HS-27A (cell line): ENCODE measurements at regions not wholly inside any gene's neighbourhood (a gene's known extent, or its start where the extent isn't known, plus 50 kb on each side); places are given as distances from the start of the nearest gene placed in this dataset.

Source experiments
- DNase-seq: peaks from one replicate; pipeline ENCODE4 v3.0.0-alpha.2; 2012; ENCODE audit warnings: low read depth, missing footprints

GRCh38 chr3:159130108-159130507, 328.3 kb downstream of the MFSD1 start:
- no peak for DNase-seq

GRCh38 chr3:159131376-159131775, 329.5 kb downstream of the MFSD1 start:
- no peak for DNase-seq

- no peak for DNase-seq
Observed at GRCh38 chr3:159137949-159138348, 336.1 kb downstream of the MFSD1 start.

GRCh38 chr3:159139326-159139725, 337.5 kb downstream of the MFSD1 start:
- no peak for DNase-seq

- DNase-seq: no peak
Observed at GRCh38 chr3:159144472-159144871, 342.6 kb downstream of the MFSD1 start.

GRCh38 chr3:159144891-159145290, 343.0 kb downstream of the MFSD1 start:
- DNase-seq: no peak

- no peak for DNase-seq
Observed at GRCh38 chr3:159146392-159146791, 344.5 kb downstream of the MFSD1 start.

GRCh38 chr3:159146856-159147435, 345.1 kb downstream of the MFSD1 start:
- DNase-seq: no peak

GRCh38 chr3:159147813-159148212, 346.0 kb downstream of the MFSD1 start:
- no peak for DNase-seq

- DNase-seq: no peak
Observed at GRCh38 chr3:159148466-159148865, 346.6 kb downstream of the MFSD1 start.

- DNase-seq: no peak
Observed at GRCh38 chr3:159149131-159149530, 347.3 kb downstream of the MFSD1 start.

GRCh38 chr3:159149633-159150032, 347.8 kb downstream of the MFSD1 start:
- DNase-seq: no peak

GRCh38 chr3:159150180-159150579, 348.3 kb downstream of the MFSD1 start:
- DNase-seq: no peak

- DNase-seq: no peak
Observed at GRCh38 chr3:159151130-159151529, 349.3 kb downstream of the MFSD1 start.

GRCh38 chr3:159157275-159157674, 355.4 kb downstream of the MFSD1 start:
- DNase-seq: no peak

GRCh38 chr3:159158213-159158612, 356.4 kb downstream of the MFSD1 start:
- no peak for DNase-seq

GRCh38 chr3:159158801-159159200, 356.9 kb downstream of the MFSD1 start:
- no peak for DNase-seq

- no peak for DNase-seq
Observed at GRCh38 chr3:159159546-159159945, 357.7 kb downstream of the MFSD1 start.

- no peak for DNase-seq
Observed at GRCh38 chr3:159163656-159164055, 361.8 kb downstream of the MFSD1 start.

GRCh38 chr3:159165961-159166360, 364.1 kb downstream of the MFSD1 start:
- no peak for DNase-seq

GRCh38 chr3:159166899-159167586, 365.2 kb downstream of the MFSD1 start:
- no peak for DNase-seq

GRCh38 chr3:159168788-159169187, 366.9 kb downstream of the MFSD1 start:
- no peak for DNase-seq

- DNase-seq: no peak
Observed at GRCh38 chr3:159169828-159170227, 368.0 kb downstream of the MFSD1 start.

GRCh38 chr3:159170436-159171003, 368.7 kb downstream of the MFSD1 start:
- DNase-seq: no peak
